GM19324 (cell line): ENCODE measurements at regions not wholly inside any gene's neighbourhood (a gene's known extent, or its start where the extent isn't known, plus 50 kb on each side); places are given as distances from the start of the nearest gene placed in this dataset.
"Not testable (repeated sequence)": the region's sequence is repeated elsewhere in the genome, so short reads cannot be mapped to it uniquely, and the experiment has no call there.

Experiments
- ATAC-seq: cut with Tn5 transposase; IDR thresholded peaks from one replicate; pipeline ENCODE4 v1.9.1; 2021; ENCODE audit warnings: mild to moderate bottlenecking, moderate library complexity; ENCODE audit not compliant: unreplicated experiment, low FRiP score

- ATAC-seq = not testable (repeated sequence)
Observed at GRCh38 chrX:138777908-138778575, 66.5 kb upstream of the FGF13 start.

- no peak for ATAC-seq
Observed at GRCh38 chrX:138777230-138777629, 65.7 kb upstream of the FGF13 start.

- no peak for ATAC-seq
Observed at GRCh38 chrX:138775517-138775916, 64.0 kb upstream of the FGF13 start.

- no peak for ATAC-seq
Observed at GRCh38 chrX:138771047-138771446, 59.5 kb upstream of the FGF13 start.

GRCh38 chrX:138769918-138770317, 58.4 kb upstream of the FGF13 start:
- no peak for ATAC-seq

GRCh38 chrX:138765051-138765450, 53.5 kb upstream of the FGF13 start:
- no peak for ATAC-seq

- no peak for ATAC-seq
Observed at GRCh38 chrX:138763761-138764160, 52.2 kb upstream of the FGF13 start.

GRCh38 chrX:138761380-138761779, 49.9 kb upstream of the FGF13 start:
- no peak for ATAC-seq
